Nucleus accumbens (tissue), 56 donors: ENCODE measurements at regions not wholly inside any gene's neighbourhood (a gene's known extent, or its start where the extent isn't known, plus 50 kb on each side); places are given as distances from the start of the nearest gene placed in this dataset.

Source experiments
- DNase-seq, 56 donors: peaks; one replicate each; lab custom pipeline; 2025; lab: John Stamatoyannopoulos, UW

GRCh38 chr3:68468695-68469375, 463.5 kb downstream of the TAFA4 start:
- DNase-seq, result no peak

DNA sequence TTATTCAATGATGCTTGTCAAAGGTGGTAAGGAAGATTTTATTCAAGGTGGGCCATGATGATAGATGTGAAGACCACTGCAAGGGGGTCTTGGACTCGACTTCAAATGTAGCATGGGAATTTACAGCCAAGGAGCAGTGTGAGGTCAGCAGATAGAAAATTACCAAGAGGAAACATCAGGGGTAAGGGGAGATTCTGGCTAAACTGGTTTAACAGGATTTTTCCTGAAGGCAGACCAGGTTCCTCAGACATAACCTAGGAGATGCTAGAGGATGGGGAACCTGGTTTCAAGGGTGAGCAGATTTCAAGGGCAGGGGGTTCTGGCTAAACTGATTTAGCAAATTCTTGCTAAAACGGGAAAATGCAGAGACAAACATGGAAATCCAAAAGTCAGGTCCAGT, 464.9 kb downstream of the TAFA4 start:
- no peak for DNase-seq

- no peak for DNase-seq
These were observed 473.8 kb downstream of the TAFA4 start for GRCh38 chr3:68458581-68458980.

DNA sequence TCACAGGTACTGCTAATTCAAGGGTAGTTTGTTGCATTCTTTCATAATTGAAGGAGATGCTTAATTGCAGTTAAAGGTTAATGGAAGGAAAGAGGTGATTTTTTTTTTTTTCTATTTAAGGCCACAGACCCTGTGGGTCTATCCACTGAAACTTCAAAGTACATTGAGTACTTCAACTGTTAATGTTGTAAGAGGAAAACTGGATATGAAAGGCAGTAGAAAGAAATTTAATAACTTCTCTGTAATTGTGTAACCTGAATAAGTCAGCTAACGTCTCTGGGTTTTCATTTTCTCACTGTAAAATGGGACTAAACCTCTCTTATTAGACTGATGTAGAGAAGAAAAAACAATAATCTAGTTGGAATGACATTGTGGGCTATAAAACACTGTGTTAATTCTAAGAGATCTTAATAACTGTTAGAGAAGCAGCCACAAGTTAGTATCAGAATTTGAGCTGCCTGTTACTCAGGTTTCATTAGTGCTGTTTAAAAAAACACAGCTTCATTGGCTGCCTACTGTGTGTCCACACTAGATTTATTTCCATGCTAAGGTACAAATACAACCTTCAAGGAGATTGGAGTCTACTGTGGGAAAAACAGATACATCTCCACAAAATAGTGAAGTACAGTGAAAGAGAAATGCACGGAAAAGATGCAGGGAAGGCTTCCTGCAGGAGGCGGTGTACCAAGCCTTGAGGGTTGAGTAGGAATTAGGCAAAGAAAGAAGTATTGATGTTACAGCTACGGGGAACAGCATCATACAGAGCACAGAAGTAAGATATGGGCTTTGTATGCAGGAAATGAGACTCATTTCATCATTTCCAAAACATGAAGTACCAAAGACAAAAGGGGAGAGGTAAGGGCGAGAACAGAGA, 483.6 kb downstream of the TAFA4 start:
- DNase-seq, result no peak

DNA sequence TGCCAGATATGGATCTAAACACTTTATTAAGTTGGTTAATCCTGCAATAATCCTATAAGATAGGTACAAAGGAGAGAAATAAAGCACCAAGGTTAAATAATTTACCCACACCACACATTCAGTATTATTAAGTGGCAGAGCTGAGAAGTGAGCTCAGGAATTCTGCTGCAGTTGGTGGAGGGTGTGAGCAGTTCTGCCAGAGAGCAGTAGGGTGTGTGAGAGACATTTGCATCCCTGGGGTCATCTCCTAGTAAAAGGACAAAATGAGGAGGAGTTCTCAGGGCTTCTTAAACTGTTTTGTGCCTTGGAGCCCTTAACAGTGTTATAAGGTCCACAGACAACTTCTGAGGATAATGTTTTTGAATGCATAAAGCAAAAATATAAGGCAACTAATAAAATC, 484.5 kb downstream of the TAFA4 start:
- no peak for DNase-seq

GRCh38 chr3:68441054-68441453, 491.3 kb downstream of the TAFA4 start:
- DNase-seq, result no peak

GRCh38 chr3:68436619-68437401, 495.5 kb downstream of the TAFA4 start:
- DNase-seq, result no peak

DNA sequence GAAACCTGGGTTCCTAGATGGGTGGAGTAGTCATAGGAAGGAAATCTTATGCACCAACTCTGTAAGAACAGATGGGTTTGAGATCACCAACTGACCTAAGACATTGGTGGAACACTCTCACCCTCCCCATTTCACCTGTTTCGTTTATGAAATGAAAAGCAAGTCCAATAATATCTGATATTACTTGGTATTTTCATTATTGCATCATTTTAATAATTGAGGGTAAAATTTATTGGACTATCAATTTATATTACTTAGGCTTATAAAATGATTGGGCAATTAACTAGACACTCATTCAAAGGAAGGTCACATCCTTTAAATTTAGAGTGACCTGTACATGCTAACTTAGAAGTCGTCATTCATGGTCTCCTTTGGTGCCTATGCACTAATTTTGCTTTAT, 503.9 kb downstream of the TAFA4 start:
- no peak for DNase-seq

- DNase-seq, result no peak
These were observed 507.4 kb downstream of the TAFA4 start for GRCh38 chr3:68424796-68425460.

GRCh38 chr3:68408626-68409025, 523.7 kb downstream of the TAFA4 start:
- no peak for DNase-seq

- no peak for DNase-seq
These were observed 528.6 kb downstream of the TAFA4 start for GRCh38 chr3:68403741-68404140.

- no peak for DNase-seq
These were observed 530.0 kb downstream of the TAFA4 start for GRCh38 chr3:68402235-68402918.

GRCh38 chr3:68378631-68379030, 553.7 kb downstream of the TAFA4 start:
- no peak for DNase-seq

- DNase-seq, result no peak
These were observed 558.6 kb downstream of the TAFA4 start for GRCh38 chr3:68373727-68374126.

DNA sequence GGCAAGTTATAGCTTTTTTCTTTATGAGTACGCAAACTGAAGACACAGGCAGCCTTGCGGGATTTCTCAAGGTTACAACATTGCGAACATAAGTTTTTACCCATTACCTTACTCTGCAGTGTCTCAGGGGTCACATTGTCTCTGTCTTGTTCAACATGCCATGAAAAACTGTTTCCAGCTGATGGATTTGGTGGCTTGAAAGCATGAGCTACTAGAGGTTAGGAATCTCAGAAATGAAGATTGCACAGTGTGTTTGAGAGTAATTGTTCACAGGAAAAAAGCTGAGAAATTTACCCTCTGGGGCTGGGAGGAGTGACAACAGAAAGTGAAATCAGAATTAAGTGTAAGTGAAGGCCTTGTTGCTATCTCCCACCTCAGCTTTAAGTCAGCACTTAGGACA, 568.6 kb downstream of the TAFA4 start:
- no peak for DNase-seq

GRCh38 chr3:68360492-68360891, 571.9 kb downstream of the TAFA4 start:
- DNase-seq, result no peak

- DNase-seq, result no peak
These were observed 586.6 kb downstream of the TAFA4 start for GRCh38 chr3:68345781-68346180.

DNA sequence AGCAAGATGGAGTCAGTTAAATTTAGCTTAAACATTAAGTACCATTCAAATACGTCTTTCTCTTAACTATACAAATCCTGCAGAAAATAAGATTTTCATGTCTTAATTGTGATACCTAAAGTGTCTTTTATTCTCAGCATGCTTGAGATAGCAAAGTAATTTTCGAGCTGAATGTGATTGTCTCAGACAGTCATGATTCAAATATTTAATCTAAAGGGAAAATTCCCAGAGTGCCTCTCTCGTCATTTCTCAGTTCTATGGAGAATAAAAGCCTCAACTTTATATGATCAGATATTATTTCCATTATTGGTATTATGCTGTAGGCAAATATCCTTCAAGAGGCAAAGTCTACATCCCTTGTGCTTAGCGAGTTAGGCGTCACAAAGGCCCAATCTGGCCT, 589.9 kb downstream of the TAFA4 start:
- DNase-seq, result no peak

DNA sequence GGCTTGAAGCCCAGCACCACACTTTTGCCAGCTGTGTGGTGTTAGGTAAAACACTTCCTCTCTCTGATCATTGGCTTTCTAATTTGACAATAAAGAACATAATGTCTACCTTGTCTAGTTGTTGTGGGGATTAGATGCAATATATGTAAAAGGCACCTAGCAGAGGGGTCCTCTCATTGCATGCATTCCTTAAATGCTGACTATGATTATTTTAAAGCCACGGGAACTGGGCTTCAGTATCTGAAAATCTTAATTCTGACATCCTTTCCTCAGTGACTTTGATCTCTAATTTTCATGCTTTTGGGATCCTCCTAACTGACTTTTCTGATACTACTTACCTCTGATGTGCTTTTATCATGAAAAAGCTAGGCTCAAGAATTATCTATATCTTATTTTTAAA, 596.3 kb downstream of the TAFA4 start:
- no peak for DNase-seq

GRCh38 chr3:68334367-68334986, 597.9 kb downstream of the TAFA4 start:
- DNase-seq, result no peak
